ENCODE measurements at regions not wholly inside any gene's neighbourhood (a gene's known extent, or its start where the extent isn't known, plus 50 kb on each side); places are given as distances from the start of the nearest gene placed in this dataset.

- H3K27me3 ChIP-seq (ENCODE audit: control insufficient read depth in 3 of 3, insufficient read depth in 3 of 3, low read length in 3 of 3) = no peaks in the 10 kb centered on the region
- H3K9me3 ChIP-seq (ENCODE audit: control insufficient read depth in 2 of 2, insufficient read depth in 1 of 2, low read depth in 1 of 2, low read length in 1 of 2) = no peaks in the 10 kb centered on the region
- FAIRE-seq (no peak), DNase-seq (no peak)
- 63 to 84% (median 78%) methylated on average over 2 of the region's 2 CpGs for WGBS, 3 donors
- no peak overlapping the region for H3K4me3 ChIP-seq (ENCODE audit: low read depth in 1 of 3, low read length in 3 of 3)
- no peak overlapping the region for H3K27ac ChIP-seq (ENCODE audit: low read depth in 1 of 3, low read length in 2 of 3)
- H3K36me3 ChIP-seq (ENCODE audit: control insufficient read depth in 3 of 3, insufficient read depth in 2 of 3, low read depth in 1 of 3, low read length in 3 of 3) = no peaks in the 10 kb centered on the region
- H3K4me1 ChIP-seq (ENCODE audit: control insufficient read depth in 3 of 3, insufficient read depth in 2 of 3, low read depth in 1 of 3, low read length in 2 of 3) = no peaks in the 10 kb centered on the region
These were observed 893.0 kb upstream of the SOX9 start for GRCh38 chr17:71227841-71228240.

GRCh38 chr17:71229070-71229469, 891.8 kb upstream of the SOX9 start:
- no peaks in the 10 kb centered on the region for H3K4me1 ChIP-seq (ENCODE audit: control insufficient read depth in 3 of 3, insufficient read depth in 2 of 3, low read depth in 1 of 3, low read length in 2 of 3)
- WGBS, 3 donors = 41 to 78% (median 41%) methylated on average over 1 of the region's 1 CpG
- DNase-seq (no peak), FAIRE-seq (no peak)
- no peaks in the 10 kb centered on the region for H3K36me3 ChIP-seq (ENCODE audit: control insufficient read depth in 3 of 3, insufficient read depth in 2 of 3, low read depth in 1 of 3, low read length in 3 of 3)
- H3K4me3 ChIP-seq (ENCODE audit: low read depth in 1 of 3, low read length in 3 of 3) = no peak overlapping the region
- H3K27ac ChIP-seq (ENCODE audit: low read depth in 1 of 3, low read length in 2 of 3) = no peak overlapping the region
- no peaks in the 10 kb centered on the region for H3K27me3 ChIP-seq (ENCODE audit: control insufficient read depth in 3 of 3, insufficient read depth in 3 of 3, low read length in 3 of 3)
- H3K9me3 ChIP-seq (ENCODE audit: control insufficient read depth in 2 of 2, insufficient read depth in 1 of 2, low read depth in 1 of 2, low read length in 1 of 2) = no peaks in the 10 kb centered on the region

GRCh38 chr17:71232801-71233559, 887.8 kb upstream of the SOX9 start:
- no peak overlapping the region for H3K27ac ChIP-seq (ENCODE audit: low read depth in 1 of 3, low read length in 2 of 3)
- WGBS, 3 donors = 75 to 91% (median 86%) methylated on average over 9 of the region's 9 CpGs
- no peaks in the 10 kb centered on the region for H3K4me1 ChIP-seq (ENCODE audit: control insufficient read depth in 3 of 3, insufficient read depth in 2 of 3, low read depth in 1 of 3, low read length in 2 of 3)
- no peaks in the 10 kb centered on the region for H3K9me3 ChIP-seq (ENCODE audit: control insufficient read depth in 2 of 2, insufficient read depth in 1 of 2, low read depth in 1 of 2, low read length in 1 of 2)
- no peaks in the 10 kb centered on the region for H3K36me3 ChIP-seq (ENCODE audit: control insufficient read depth in 3 of 3, insufficient read depth in 2 of 3, low read depth in 1 of 3, low read length in 3 of 3)
- no peaks in the 10 kb centered on the region for H3K27me3 ChIP-seq (ENCODE audit: control insufficient read depth in 3 of 3, insufficient read depth in 3 of 3, low read length in 3 of 3)
- DNase-seq (no peak), FAIRE-seq (no peak)
- H3K4me3 ChIP-seq (ENCODE audit: low read depth in 1 of 3, low read length in 3 of 3) = no peak overlapping the region

- Histone ChIP-seq H3K27ac (ENCODE audit: low read depth in 1 of 3, low read length in 2 of 3) (no peak overlapping the region), H3K4me1 (ENCODE audit: control insufficient read depth in 3 of 3, insufficient read depth in 2 of 3, low read depth in 1 of 3, low read length in 2 of 3) (no peaks in the 10 kb centered on the region), H3K9me3 (ENCODE audit: control insufficient read depth in 2 of 2, insufficient read depth in 1 of 2, low read depth in 1 of 2, low read length in 1 of 2) (no peaks in the 10 kb centered on the region), H3K4me3 (ENCODE audit: low read depth in 1 of 3, low read length in 3 of 3) (no peak overlapping the region), H3K27me3 (ENCODE audit: control insufficient read depth in 3 of 3, insufficient read depth in 3 of 3, low read length in 3 of 3) (no peaks in the 10 kb centered on the region), H3K36me3 (ENCODE audit: control insufficient read depth in 3 of 3, insufficient read depth in 2 of 3, low read depth in 1 of 3, low read length in 3 of 3) (no peaks in the 10 kb centered on the region)
- DNase-seq = no peak
- no peak for FAIRE-seq
- 86 to 91% (median 88%) methylated on average over 7 of the region's 7 CpGs for WGBS, 3 donors
These were observed 886.5 kb upstream of the SOX9 start for GRCh38 chr17:71234349-71234748.

- Histone ChIP-seq H3K9me3 (ENCODE audit: control insufficient read depth in 2 of 2, insufficient read depth in 1 of 2, low read depth in 1 of 2, low read length in 1 of 2) (no peaks in the 10 kb centered on the region), H3K4me3 (ENCODE audit: low read depth in 1 of 3, low read length in 3 of 3) (no peak overlapping the region), H3K27me3 (ENCODE audit: control insufficient read depth in 3 of 3, insufficient read depth in 3 of 3, low read length in 3 of 3) (peaks cover 0 to 2% (median 0%) of the 10 kb centered on the region in 3 donors), H3K4me1 (ENCODE audit: control insufficient read depth in 3 of 3, insufficient read depth in 2 of 3, low read depth in 1 of 3, low read length in 2 of 3) (no peaks in the 10 kb centered on the region), H3K36me3 (ENCODE audit: control insufficient read depth in 3 of 3, insufficient read depth in 2 of 3, low read depth in 1 of 3, low read length in 3 of 3) (no peaks in the 10 kb centered on the region), H3K27ac (ENCODE audit: low read depth in 1 of 3, low read length in 2 of 3) (no peak overlapping the region)
- no peak for FAIRE-seq
- 69 to 80% (median 79%) methylated on average over 1 of the region's 1 CpG for WGBS, 3 donors
- peak; percentile 10 to 34 for DNase-seq
These were observed 882.8 kb upstream of the SOX9 start for GRCh38 chr17:71237903-71238538.

GRCh38 chr17:71247441-71248015, 873.3 kb upstream of the SOX9 start:
- 72 to 82% (median 76%) methylated on average over 4 of the region's 4 CpGs for WGBS, 3 donors

GRCh38 chr17:71251276-71251675, 869.5 kb upstream of the SOX9 start:
- no peaks in the 10 kb centered on the region for H3K27me3 ChIP-seq (ENCODE audit: control insufficient read depth in 3 of 3, insufficient read depth in 3 of 3, low read length in 3 of 3)
- H3K4me1 ChIP-seq (ENCODE audit: control insufficient read depth in 3 of 3, insufficient read depth in 2 of 3, low read depth in 1 of 3, low read length in 2 of 3) = no peaks in the 10 kb centered on the region
- no peak for FAIRE-seq

More at GRCh38 chr17:71247441-71248015, 873.3 kb upstream of the SOX9 start:
- no peaks in the 10 kb centered on the region for H3K9me3 ChIP-seq (ENCODE audit: control insufficient read depth in 2 of 2, insufficient read depth in 1 of 2, low read depth in 1 of 2, low read length in 1 of 2)
- DNase-seq = no peak
- no peaks in the 10 kb centered on the region for H3K4me1 ChIP-seq (ENCODE audit: control insufficient read depth in 3 of 3, insufficient read depth in 2 of 3, low read depth in 1 of 3, low read length in 2 of 3)
- no peak for FAIRE-seq
- H3K27ac ChIP-seq (ENCODE audit: low read depth in 1 of 3, low read length in 2 of 3) = no peak overlapping the region
- no peaks in the 10 kb centered on the region for H3K36me3 ChIP-seq (ENCODE audit: control insufficient read depth in 3 of 3, insufficient read depth in 2 of 3, low read depth in 1 of 3, low read length in 3 of 3)
- H3K27me3 ChIP-seq (ENCODE audit: control insufficient read depth in 3 of 3, insufficient read depth in 3 of 3, low read length in 3 of 3) = no peaks in the 10 kb centered on the region
- H3K4me3 ChIP-seq (ENCODE audit: low read depth in 1 of 3, low read length in 3 of 3) = no peak overlapping the region

GRCh38 chr17:71251951-71252350, 868.9 kb upstream of the SOX9 start:
- 63 to 79% (median 69%) methylated on average over 2 of the region's 2 CpGs for WGBS, 3 donors
- Histone ChIP-seq H3K4me1 (ENCODE audit: control insufficient read depth in 3 of 3, insufficient read depth in 2 of 3, low read depth in 1 of 3, low read length in 2 of 3) (no peaks in the 10 kb centered on the region), H3K9me3 (ENCODE audit: control insufficient read depth in 2 of 2, insufficient read depth in 1 of 2, low read depth in 1 of 2, low read length in 1 of 2) (no peaks in the 10 kb centered on the region), H3K4me3 (ENCODE audit: low read depth in 1 of 3, low read length in 3 of 3) (no peak overlapping the region), H3K36me3 (ENCODE audit: control insufficient read depth in 3 of 3, insufficient read depth in 2 of 3, low read depth in 1 of 3, low read length in 3 of 3) (no peaks in the 10 kb centered on the region), H3K27me3 (ENCODE audit: control insufficient read depth in 3 of 3, insufficient read depth in 3 of 3, low read length in 3 of 3) (no peaks in the 10 kb centered on the region), H3K27ac (ENCODE audit: low read depth in 1 of 3, low read length in 2 of 3) (no peak overlapping the region)
- FAIRE-seq = no peak
- DNase-seq = no peak

More at GRCh38 chr17:71251276-71251675, 869.5 kb upstream of the SOX9 start:
- WGBS, 3 donors = 56 to 71% (median 64%) methylated on average over 2 of the region's 2 CpGs
- Histone ChIP-seq H3K27ac (ENCODE audit: low read depth in 1 of 3, low read length in 2 of 3) (no peak overlapping the region), H3K9me3 (ENCODE audit: control insufficient read depth in 2 of 2, insufficient read depth in 1 of 2, low read depth in 1 of 2, low read length in 1 of 2) (no peaks in the 10 kb centered on the region), H3K36me3 (ENCODE audit: control insufficient read depth in 3 of 3, insufficient read depth in 2 of 3, low read depth in 1 of 3, low read length in 3 of 3) (no peaks in the 10 kb centered on the region), H3K4me3 (ENCODE audit: low read depth in 1 of 3, low read length in 3 of 3) (no peak overlapping the region)
- DNase-seq = no peak
